SKM-1 (cell line): ENCODE measurements at regions not wholly inside any gene's neighbourhood (a gene's known extent, or its start where the extent isn't known, plus 50 kb on each side); places are given as distances from the start of the nearest gene placed in this dataset.
"Not testable (repeated sequence)": the region's sequence is repeated elsewhere in the genome, so short reads cannot be mapped to it uniquely, and the experiment has no call there.

Experiments used
- DNase-seq: peaks from one replicate; lab custom pipeline; 2025; ENCODE audit not compliant: unreplicated experiment; lab: John Stamatoyannopoulos, UW

DNA sequence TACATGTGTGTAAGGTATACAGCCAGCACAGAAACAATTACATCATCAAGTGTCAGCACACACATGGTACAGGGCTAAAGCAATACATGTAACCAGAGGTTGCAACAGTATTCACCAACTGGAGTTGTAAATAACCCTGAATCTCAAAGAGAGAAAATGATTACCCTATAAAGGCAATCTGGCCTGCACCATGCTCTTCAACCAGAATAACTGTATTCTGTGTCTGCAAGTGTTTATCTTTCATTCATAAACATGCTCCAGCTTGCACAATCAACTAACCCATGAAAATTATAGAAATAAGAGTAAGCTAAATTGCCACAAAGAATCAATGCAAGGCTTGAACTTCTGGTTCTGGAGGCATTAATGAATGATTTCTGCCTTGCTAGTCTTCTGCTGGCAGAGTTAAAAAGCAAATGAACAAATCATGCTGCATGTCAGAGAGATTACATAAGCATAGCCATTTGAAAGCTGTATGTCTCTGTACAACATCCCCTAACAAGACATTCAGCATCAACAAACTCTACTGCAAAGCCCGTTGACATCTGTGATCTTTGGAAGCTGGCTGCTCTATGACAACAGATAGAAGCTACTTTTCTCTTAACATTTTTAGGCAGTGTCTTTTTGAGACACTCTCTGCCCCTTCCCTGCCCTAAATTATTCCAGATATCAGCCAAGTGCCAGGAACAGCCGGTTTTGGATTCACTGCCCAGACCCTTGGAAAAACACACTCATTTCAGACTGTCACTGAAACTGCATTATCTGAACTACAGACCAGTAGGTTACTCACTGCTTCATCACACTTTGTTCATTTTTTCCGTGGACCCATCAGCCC, 871.0 kb downstream of the OTOL1 start:
- no peak for DNase-seq

- no peak for DNase-seq
Observed at GRCh38 chr3:162368417-162368816, 871.8 kb downstream of the OTOL1 start.

DNA sequence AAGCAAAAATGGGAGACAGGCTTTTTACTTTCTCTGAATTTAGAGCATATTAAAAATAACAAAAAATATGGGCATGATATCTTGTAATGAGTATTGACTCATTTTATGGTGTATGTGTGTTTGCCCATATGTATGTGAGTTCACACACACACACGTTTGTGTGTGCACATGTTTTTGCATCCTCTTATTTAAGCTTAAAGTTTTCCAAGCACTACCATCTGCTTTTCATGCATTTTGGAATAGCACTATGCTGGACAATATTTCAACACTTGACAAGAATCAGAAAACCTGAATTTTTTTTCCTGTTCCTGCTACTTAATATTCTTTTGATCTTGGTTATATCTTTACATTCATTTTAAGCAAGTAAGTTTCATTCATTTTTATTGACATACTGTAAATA, 872.7 kb downstream of the OTOL1 start:
- DNase-seq = no peak

- DNase-seq = no peak
Observed at GRCh38 chr3:162370141-162370540, 873.5 kb downstream of the OTOL1 start.

- DNase-seq = no peak
Observed at GRCh38 chr3:162376761-162377160, 880.2 kb downstream of the OTOL1 start.

- DNase-seq = no peak
Observed at GRCh38 chr3:162377608-162378007, 881.0 kb downstream of the OTOL1 start.

DNA sequence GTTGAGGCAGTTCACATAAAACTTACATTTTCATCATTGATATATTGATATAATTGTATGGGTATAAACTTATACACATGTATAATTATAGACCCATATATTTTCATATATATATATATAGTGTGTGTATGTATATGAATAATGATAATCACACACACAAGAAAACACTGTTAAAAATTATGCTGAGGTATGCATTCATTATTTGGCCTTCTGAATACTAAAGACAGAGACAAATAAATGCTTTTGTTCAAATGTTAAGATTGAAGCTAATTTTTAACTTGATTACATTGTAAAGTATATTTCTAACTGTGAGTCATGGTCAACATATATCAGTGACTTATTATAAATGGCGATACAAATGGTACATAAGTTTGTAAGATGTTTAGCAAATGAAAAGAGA, 888.8 kb downstream of the OTOL1 start:
- DNase-seq = no peak

DNA sequence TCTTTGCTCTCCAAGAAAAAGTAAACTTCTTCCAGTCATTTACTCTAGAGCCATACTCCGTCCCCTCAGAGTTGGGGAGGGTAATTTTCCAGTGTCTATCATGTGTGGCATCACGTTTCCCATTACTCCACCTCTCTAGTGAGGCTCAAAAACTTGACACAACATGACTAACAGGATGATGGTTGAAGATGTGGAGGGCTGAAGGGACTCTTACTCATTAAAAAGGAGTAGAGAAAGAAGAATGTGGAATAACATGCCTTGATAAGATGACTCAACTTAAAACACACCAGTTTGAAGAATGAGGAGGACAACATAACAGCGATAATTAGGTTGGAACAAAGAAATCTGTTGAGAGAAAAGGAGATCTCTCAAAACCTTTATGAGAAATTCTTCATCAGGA, 894.3 kb downstream of the OTOL1 start:
- no peak for DNase-seq

GRCh38 chr3:162391301-162391700, 894.7 kb downstream of the OTOL1 start:
- no peak for DNase-seq

DNA sequence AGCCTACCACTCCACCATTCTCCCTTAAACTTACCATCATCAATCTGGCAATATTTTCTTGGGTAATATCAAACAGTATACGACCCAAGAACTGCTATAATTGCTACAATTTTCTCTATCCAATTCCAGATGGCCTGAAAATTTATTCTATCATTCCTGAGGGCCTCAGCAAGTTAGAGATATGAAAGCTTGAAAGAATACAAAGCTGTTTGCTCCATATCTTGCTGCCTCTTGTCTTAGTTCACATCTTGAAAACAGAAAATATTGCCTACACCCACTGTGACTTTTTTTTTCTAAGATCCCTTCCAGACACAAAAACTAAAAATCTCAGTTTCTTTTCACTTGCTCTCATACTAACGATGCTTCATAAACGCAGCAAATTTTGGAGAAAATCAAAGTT, 898.9 kb downstream of the OTOL1 start:
- no peak for DNase-seq

DNA sequence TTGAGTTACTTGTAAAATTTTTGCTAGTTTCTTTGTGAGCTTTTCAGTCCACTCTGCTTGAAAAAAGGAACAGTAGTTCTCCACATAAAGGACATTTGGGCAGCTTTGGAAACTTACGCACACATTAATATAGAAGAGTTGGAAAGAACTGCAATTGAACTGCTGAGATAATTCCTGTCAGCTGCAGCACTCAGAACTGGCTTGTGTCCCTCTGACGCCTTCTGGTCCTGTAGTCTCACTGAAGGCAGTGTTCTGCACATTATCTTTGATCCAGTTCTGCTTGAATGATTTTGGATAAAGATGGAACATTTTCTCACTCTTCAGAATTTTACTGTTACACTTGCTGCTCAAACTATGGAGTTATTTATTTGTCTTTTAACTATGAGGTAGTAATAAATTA, 901.9 kb downstream of the OTOL1 start:
- no peak for DNase-seq

GRCh38 chr3:162400697-162401096, 904.1 kb downstream of the OTOL1 start:
- no peak for DNase-seq

DNA sequence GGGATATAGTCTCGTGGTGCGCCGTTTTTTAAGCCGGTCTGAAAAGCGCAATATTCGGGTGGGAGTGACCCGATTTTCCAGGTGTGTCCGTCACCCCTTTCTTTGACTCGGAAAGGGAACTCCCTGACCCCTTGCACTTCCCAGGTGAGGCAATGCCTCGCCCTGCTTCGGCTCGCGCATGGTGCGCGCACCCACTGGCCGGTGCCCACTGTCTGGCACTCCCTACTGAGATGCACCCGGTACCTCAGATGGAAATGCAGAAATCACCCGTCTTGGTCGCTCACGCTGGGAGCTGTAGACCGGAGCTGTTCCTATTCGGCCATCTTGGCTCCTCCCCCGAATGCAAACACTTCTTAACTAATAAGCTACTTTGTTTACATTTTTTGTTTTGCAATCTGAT, 914.9 kb downstream of the OTOL1 start:
- not testable (repeated sequence) for DNase-seq

DNA sequence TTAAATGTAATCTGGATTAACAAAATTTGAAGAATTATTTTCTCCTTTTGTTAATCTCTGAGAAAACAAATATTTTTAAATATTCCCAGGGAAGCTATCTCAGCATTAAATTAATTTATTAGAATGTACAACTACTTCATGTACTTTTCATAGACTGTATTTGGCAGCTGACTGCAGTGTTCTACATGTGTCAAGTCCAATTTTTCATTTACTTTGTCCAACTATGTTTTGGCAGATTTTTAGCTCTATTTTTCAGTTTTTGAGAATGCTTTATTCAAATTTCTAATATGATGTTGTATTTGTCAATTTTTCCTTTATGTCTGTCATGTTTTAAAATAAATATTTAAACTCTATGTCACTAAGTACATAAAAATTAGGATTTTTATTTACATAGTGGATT, 925.1 kb downstream of the OTOL1 start:
- no peak for DNase-seq

DNA sequence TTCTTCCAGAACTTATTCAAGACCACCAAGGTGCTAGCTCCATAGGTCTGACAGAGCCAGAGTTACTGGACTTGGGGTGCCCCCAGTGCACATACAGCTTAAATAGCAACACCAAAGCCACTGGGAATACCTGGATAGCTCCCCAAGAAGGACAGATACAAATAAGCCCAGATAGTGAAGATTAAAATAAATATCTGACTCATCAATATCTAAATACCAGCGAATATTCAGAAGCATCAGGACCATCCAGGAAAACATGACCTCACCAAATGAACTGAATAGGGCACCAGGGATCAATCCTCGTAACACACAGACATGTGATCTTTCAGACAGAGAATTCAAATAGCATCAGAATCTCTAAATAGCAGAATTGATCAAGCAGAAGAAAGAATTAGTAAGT, 931.6 kb downstream of the OTOL1 start:
- DNase-seq = no peak

DNA sequence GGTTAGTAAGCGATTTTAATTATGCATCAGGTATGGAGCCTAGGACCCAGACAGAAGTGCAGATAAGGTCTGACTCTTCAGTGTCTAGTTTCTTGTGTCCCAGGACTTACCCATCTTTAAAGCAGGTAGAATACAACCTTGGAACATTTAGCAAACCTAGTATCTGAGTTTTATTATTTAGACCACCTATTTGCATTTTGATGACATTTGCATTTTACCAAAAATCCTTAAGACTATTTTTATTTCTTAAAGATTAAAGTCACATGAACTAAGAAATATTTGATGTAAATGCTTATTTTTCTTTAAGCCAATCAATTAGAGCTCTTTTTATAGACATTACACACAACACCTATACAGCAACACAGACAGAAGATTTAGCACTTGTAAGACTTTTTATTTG, 939.1 kb downstream of the OTOL1 start:
- DNase-seq = no peak

- DNase-seq = no peak
Observed at GRCh38 chr3:162436826-162437225, 940.2 kb downstream of the OTOL1 start.

GRCh38 chr3:162437480-162437879, 940.9 kb downstream of the OTOL1 start:
- no peak for DNase-seq

DNA sequence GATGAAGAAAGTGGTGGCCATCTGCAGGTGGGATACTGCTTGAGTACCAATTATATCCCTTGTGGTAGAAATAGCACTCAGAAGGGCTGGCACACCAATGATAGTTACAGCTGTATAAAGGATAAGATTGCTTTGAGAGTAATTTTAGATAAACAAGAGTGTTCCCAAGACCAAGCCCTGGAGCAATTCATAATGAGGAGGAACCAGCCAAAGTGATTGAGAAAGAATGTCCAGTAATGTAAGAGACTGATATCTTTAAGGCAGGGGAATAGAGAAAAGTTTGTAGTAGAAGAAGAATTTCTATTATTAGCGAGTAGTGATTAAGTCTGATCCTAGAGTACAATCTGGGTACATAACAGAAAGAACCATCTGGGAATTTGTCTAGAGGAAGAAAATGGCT, 945.1 kb downstream of the OTOL1 start:
- no peak for DNase-seq

- DNase-seq = no peak
Observed at GRCh38 chr3:162443376-162443775, 946.8 kb downstream of the OTOL1 start.

DNA sequence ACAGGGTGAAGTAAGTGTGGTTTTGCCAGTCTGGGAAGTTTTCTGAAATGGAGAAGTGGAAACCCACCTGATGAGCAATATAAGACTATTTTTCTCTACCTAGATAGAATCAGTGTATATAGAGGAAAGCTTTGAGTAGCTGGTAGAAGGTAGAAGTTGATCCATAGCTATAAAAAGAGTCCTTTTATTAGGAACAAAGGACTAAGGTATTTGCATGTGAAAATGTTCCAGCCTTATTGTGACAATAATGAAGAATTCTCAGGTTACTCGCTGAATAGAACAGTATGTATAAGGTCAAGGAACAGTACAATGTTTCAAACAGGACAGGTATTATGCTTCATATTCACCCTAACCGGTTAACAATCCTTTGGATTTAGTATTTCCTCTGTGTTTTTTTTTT, 972.2 kb downstream of the OTOL1 start:
- no peak for DNase-seq

- DNase-seq = no peak
Observed at GRCh38 chr3:162487138-162487537, 990.5 kb downstream of the OTOL1 start.

GRCh38 chr3:162489853-162490252, 993.2 kb downstream of the OTOL1 start:
- DNase-seq = no peak
